ENCODE measurements at regions not wholly inside any gene's neighbourhood (a gene's known extent, or its start where the extent isn't known, plus 50 kb on each side); places are given as distances from the start of the nearest gene placed in this dataset.
A peak's percentile ranks its signal among the peaks of the same experiment; 100 is the strongest.

- DNase-seq = no peak
- no peaks in the 10 kb centered on the region for H3K27me3 ChIP-seq (replicated peaks)
- H3K4me3 ChIP-seq (ENCODE audit: low read depth, low read length) = no peak overlapping the region
- no peak for TF ChIP-seq CTCF (IDR thresholded peaks at IDR 0.05; ENCODE audit: low read depth, low read length, missing control alignments)
- H3K27ac ChIP-seq = no peak overlapping the region
- in situ Hi-C loops (cut with HindIII; ENCODE audit: low pct_ligation_motif_present, low sequenced_read_pairs) = no loop called here
- H3K36me3 ChIP-seq (replicated peaks) = no peaks in the 10 kb centered on the region
Measured at GRCh38 chr20:11337361-11338130, 580.1 kb upstream of the BTBD3 start.

DNA sequence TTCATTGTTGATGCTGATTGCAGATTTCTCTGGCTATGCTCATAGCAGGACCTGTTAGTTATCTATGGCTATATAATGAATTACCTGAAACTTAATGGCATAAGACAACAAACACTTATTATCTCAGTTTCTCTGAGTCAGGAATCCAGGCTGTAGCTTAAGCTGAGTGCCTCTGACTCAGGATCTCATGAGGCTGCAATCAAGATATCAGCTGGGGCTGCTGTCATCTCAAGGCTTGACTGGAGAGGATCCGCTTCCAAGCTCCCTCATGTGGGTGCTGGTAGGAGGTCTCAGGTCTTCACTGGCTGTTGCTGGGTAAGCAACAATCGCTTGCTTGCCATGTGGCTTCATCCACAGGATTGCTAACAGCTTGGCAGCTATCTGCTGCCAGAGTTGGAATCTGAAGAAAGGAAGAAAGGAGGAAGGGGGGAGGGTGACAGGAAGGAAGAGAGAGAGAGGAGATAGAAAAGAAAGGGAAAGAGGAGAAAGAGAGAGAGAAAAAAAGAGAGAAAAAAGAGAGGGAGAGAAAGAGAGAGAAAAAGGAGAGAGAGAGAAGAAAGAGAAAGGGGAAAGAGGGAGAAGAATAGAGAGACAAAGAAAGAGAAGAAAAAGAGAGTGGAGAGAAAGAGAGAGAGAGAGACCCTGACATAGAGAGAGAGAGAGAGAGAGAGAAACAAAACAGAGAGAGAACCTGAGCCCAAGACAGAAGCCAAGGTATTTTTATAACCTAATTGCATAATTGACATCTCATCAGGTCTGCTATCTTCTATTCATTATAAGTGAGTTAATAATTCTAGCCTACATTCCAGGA, 579.0 kb upstream of the BTBD3 start:
- Histone ChIP-seq H3K36me3 (replicated peaks) (no peaks in the 10 kb centered on the region), H3K27me3 (replicated peaks) (no peaks in the 10 kb centered on the region), H3K4me3 (ENCODE audit: low read depth, low read length) (no peak overlapping the region), H3K27ac (no peak overlapping the region)
- peak; percentile 66 for DNase-seq
- in situ Hi-C loops (cut with HindIII; ENCODE audit: low pct_ligation_motif_present, low sequenced_read_pairs) = no loop called here
- TF ChIP-seq CTCF (IDR thresholded peaks at IDR 0.05; ENCODE audit: low read depth, low read length, missing control alignments) = no peak

- in situ Hi-C loops (cut with HindIII; ENCODE audit: low pct_ligation_motif_present, low sequenced_read_pairs) = no loop called here
- no peaks in the 10 kb centered on the region for H3K27me3 ChIP-seq (replicated peaks)
- H3K4me3 ChIP-seq (ENCODE audit: low read depth, low read length) = no peak overlapping the region
- H3K27ac ChIP-seq = no peak overlapping the region
- no peak for DNase-seq
- no peak for TF ChIP-seq CTCF (IDR thresholded peaks at IDR 0.05; ENCODE audit: low read depth, low read length, missing control alignments)
- H3K36me3 ChIP-seq (replicated peaks) = no peaks in the 10 kb centered on the region
Measured at GRCh38 chr20:11344939-11345338, 572.8 kb upstream of the BTBD3 start.

GRCh38 chr20:11347738-11348137, 570.0 kb upstream of the BTBD3 start:
- H3K4me3 ChIP-seq (ENCODE audit: low read depth, low read length) = no peak overlapping the region
- no peak for DNase-seq
- H3K27ac ChIP-seq = no peak overlapping the region
- no peaks in the 10 kb centered on the region for H3K27me3 ChIP-seq (replicated peaks)
- no peak for TF ChIP-seq CTCF (IDR thresholded peaks at IDR 0.05; ENCODE audit: low read depth, low read length, missing control alignments)
- H3K36me3 ChIP-seq (replicated peaks) = no peaks in the 10 kb centered on the region
- in situ Hi-C loops (cut with HindIII; ENCODE audit: low pct_ligation_motif_present, low sequenced_read_pairs) = no loop called here

GRCh38 chr20:11350126-11351005, 567.3 kb upstream of the BTBD3 start:
- TF ChIP-seq CTCF (IDR thresholded peaks at IDR 0.05; ENCODE audit: low read depth, low read length, missing control alignments) = no peak
- no peak for DNase-seq
- in situ Hi-C loops (cut with HindIII; ENCODE audit: low pct_ligation_motif_present, low sequenced_read_pairs) = no loop called here
- H3K36me3 ChIP-seq (replicated peaks) = no peaks in the 10 kb centered on the region
- H3K4me3 ChIP-seq (ENCODE audit: low read depth, low read length) = no peak overlapping the region
- no peaks in the 10 kb centered on the region for H3K27me3 ChIP-seq (replicated peaks)
- no peak overlapping the region for H3K27ac ChIP-seq
